NCI-H82 (cell line): ENCODE measurements at regions not wholly inside any gene's neighbourhood (a gene's known extent, or its start where the extent isn't known, plus 50 kb on each side); places are given as distances from the start of the nearest gene placed in this dataset.

Source experiments
- DNase-seq: peaks from one replicate; lab custom pipeline; 2025; lab: John Stamatoyannopoulos, UW

DNA sequence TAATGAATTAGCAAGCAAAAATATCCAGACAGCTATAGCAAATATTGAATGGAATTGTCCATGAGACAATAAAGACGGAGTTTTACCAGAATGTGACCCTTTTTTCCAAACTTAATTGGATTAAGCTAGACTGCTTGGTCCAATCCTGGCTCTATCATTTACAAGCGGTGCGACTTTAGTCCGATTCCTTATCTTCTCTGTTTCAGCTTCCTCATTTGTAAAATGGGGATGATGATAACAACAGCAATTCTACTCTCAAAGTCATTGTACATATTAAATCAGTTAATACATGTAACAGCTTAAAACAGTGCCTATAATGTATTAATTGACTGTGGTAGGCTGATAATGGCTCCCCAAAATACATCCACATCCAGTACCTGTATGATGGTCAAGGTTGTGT lies 62.1 kb upstream of the CRBN start:
- no peak for DNase-seq

- DNase-seq, result no peak
Observed at GRCh38 chr3:3240986-3241385, 61.5 kb upstream of the CRBN start.

DNA sequence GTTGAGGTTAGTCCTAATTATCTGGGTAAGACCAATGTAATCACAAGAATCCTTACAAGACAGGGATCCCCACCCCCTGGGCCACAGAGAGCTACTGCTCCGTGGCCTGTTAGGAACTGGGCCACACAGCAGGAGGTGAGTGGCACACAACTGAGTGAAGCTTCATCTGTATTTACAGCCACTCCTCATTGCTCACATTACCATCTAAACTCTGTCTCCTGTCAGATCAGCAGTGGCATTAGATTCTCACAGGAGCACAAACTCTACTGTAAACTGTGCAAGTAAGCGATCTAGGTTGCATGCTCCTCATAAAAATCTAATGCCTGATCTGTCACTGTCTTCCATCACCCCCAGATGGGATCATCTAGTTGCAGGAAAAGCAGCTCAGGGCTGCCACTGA lies 58.5 kb upstream of the CRBN start:
- DNase-seq, result no peak

- DNase-seq, result no peak
Observed at GRCh38 chr3:3232251-3232650, 52.8 kb upstream of the CRBN start.
